ENCODE measurements at regions not wholly inside any gene's neighbourhood (a gene's known extent, or its start where the extent isn't known, plus 50 kb on each side); places are given as distances from the start of the nearest gene placed in this dataset.

- TF ChIP-seq CTCF (conservative IDR thresholded peaks at IDR 0.05) (no peak), EZH2 (IDR thresholded peaks at IDR 0.05; ENCODE audit: low read depth) (no peak)
These were observed 87.7 kb upstream of the MNS1 start for GRCh38 chr15:56552659-56553058.
